ENCODE measurements at regions not wholly inside any gene's neighbourhood (a gene's known extent, or its start where the extent isn't known, plus 50 kb on each side); places are given as distances from the start of the nearest gene placed in this dataset.
A peak's percentile ranks its signal among the peaks of the same experiment; 100 is the strongest.
"Not testable (repeated sequence)": the region's sequence is repeated elsewhere in the genome, so short reads cannot be mapped to it uniquely, and the experiment has no call there.

DNA sequence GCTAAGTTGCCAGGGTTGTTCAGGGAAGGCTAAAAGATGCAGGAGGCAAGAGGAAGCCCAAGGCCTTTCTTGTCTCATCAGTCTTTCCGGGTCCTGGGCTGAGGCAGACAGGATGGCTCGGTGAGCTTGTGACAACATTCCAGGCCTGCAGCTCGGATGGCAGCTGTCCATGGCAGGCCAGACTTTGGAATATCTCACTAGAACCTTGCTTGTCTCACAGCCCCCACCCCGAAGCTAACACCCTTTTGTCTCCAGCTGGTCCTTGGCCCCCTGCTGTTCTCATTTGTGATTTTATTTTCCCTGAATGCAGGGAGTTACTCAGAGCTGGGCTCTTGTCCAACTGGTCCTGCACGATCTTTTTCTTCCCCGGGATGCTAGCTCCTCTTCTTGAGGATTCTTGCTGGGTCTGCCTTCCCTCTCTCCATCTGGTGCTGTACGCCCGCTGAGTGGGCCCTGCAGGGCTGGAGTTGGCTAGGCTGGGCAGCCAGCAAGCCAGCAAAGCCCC is 477.2 kb upstream of the CAMK1G start:
- no peaks in the 10 kb centered on the region for H3K9me3 ChIP-seq (replicated peaks)
- H3K27ac ChIP-seq, result peak overlapping the region; percentile 87
- H3K4me3 ChIP-seq, result no peak overlapping the region; the same call in 1 of the 2 replicates
- peaks cover 45% of the 10 kb centered on the region for H3K4me1 ChIP-seq
- H3K27me3 ChIP-seq, result no peaks in the 10 kb centered on the region
- no peaks in the 10 kb centered on the region for H3K36me3 ChIP-seq
- peak; percentile 94 to 96 for DNase-seq

DNA sequence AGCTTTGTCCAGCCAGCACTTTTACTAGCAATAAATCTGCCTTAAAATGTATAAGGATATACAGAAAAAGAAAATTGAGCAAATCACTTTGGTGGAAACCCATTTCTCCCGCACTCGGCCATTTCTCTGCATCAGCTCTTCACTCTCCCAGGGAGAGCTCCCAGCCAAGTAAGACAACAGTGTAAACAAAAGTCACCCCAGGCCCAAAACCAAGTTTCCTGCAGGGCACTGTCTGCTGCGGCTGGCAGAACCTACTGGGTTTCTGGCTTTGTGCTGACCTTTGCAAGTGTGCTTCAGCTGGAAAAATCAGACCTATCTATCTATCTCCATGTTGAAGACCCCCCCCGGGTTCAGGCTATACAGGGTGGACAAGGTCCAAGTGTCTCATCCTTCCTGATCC is 476.7 kb upstream of the CAMK1G start:
- H3K4me1 ChIP-seq, result peaks cover 45% of the 10 kb centered on the region
- no peak for DNase-seq
- no peaks in the 10 kb centered on the region for H3K36me3 ChIP-seq
- H3K27ac ChIP-seq, result peak overlapping the region; percentile 87
- no peaks in the 10 kb centered on the region for H3K9me3 ChIP-seq (replicated peaks)
- no peaks in the 10 kb centered on the region for H3K27me3 ChIP-seq
- no peak overlapping the region for H3K4me3 ChIP-seq

- Histone ChIP-seq H3K4me3 (no peak overlapping the region), H3K27ac (no peak overlapping the region), H3K9me3 (replicated peaks) (no peaks in the 10 kb centered on the region), H3K27me3 (no peaks in the 10 kb centered on the region), H3K36me3 (no peaks in the 10 kb centered on the region), H3K4me1 (peaks cover 45% of the 10 kb centered on the region)
- no peak for DNase-seq
Measured at GRCh38 chr1:209107535-209107934, 476.0 kb upstream of the CAMK1G start.

DNA sequence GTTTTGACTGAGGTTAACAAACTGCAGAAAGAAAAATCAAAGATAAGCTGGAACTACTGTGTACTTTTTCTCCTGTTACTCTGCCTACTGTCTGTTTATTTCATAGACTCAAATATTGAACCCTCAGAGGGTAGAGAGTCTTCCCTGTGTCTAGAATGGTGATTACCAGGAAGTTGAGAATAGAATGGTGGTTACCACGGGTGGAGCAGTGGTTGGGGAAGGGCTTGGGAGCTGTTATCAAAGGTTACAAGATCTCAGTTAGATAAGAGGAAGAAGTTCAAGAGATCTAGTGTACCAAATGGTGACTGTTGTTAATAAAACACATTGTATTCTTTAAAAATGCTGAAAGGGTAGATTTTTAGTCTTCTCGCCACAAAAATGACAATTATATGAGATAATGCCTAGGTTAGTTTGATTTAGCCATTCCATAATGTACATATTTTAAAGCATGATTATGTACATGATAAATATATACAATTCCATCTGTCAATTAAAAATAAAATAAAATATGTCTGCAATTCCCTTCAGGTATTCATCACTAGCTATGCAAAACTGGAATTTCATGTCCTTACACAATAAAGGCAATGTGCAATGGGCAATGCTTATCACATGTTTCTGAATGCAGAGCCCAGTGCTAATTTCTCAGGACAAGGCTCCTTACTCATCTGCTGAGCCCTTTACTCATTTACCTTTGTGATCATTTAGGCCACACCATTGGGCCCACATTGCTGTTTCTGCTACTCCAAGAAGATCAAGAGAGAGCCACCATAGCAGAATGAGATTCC is 474.3 kb upstream of the CAMK1G start:
- H3K4me3 ChIP-seq, result no peak overlapping the region
- no peaks in the 10 kb centered on the region for H3K27me3 ChIP-seq

GRCh38 chr1:209113521-209113920 is 470.0 kb upstream of the CAMK1G start:
- H3K27ac ChIP-seq, result peak overlapping the region; percentile 59
- peaks cover 17% of the 10 kb centered on the region for H3K4me1 ChIP-seq
- DNase-seq, result peak; percentile 43 to 46
- H3K4me3 ChIP-seq, result no peak overlapping the region
- no peaks in the 10 kb centered on the region for H3K36me3 ChIP-seq
- H3K27me3 ChIP-seq, result no peaks in the 10 kb centered on the region
- H3K9me3 ChIP-seq (replicated peaks), result no peaks in the 10 kb centered on the region; the same call in 1 of the 2 replicates

More for the DNA sequence above, 474.3 kb upstream of the CAMK1G start:
- peaks cover 45% of the 10 kb centered on the region for H3K4me1 ChIP-seq
- no peak for DNase-seq
- H3K9me3 ChIP-seq (replicated peaks), result no peaks in the 10 kb centered on the region
- H3K27ac ChIP-seq, result no peak overlapping the region
- H3K36me3 ChIP-seq, result no peaks in the 10 kb centered on the region

- Histone ChIP-seq H3K4me1 (peaks cover 19% of the 10 kb centered on the region), H3K9me3 (replicated peaks) (no peaks in the 10 kb centered on the region; the same call in 1 of the 2 replicates), H3K27ac (no peak overlapping the region), H3K4me3 (no peak overlapping the region), H3K27me3 (no peaks in the 10 kb centered on the region), H3K36me3 (no peaks in the 10 kb centered on the region)
- no peak for DNase-seq
Measured at GRCh38 chr1:209116705-209117104, 466.8 kb upstream of the CAMK1G start.

DNA sequence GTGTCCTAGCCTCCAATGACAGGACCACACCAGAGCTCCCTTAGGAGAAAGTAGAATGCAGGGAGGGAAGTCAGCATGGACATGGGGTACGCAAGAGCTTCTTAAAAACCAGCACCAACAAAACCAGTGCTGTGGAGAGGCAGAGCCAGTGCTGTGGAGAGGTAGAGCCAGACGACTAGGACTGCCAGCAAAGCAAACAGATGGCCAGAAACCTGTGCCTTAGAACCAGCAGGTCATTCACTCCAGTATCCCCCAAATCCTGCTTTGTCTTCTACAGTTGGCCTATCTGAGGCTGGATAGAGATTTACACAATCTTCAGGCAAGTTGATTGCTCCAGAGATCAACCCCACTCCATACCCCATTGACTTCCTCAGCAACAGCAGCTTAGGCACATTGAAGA is 459.9 kb upstream of the CAMK1G start:
- no peaks in the 10 kb centered on the region for H3K27me3 ChIP-seq
- no peak for DNase-seq
- peaks cover 4% of the 10 kb centered on the region; the same call in 1 of the 2 replicates for H3K9me3 ChIP-seq (replicated peaks)
- no peak overlapping the region for H3K4me3 ChIP-seq
- peaks cover 12% of the 10 kb centered on the region; the same call in 1 of the 2 replicates for H3K4me1 ChIP-seq
- H3K36me3 ChIP-seq, result no peaks in the 10 kb centered on the region
- H3K27ac ChIP-seq, result no peak overlapping the region

- Histone ChIP-seq H3K9me3 (replicated peaks) (peaks cover 10% of the 10 kb centered on the region), H3K4me1 (peaks cover 25% of the 10 kb centered on the region)
- H3K27ac ChIP-seq, DNase-seq, H3K27me3 ChIP-seq, H3K36me3 ChIP-seq, H3K4me3 ChIP-seq: not testable (repeated sequence)
Measured at GRCh38 chr1:209129091-209129490, 454.4 kb upstream of the CAMK1G start.

GRCh38 chr1:209130886-209131285 is 452.6 kb upstream of the CAMK1G start:
- H3K4me3 ChIP-seq, result no peak overlapping the region
- DNase-seq, result no peak
- peaks cover 10% of the 10 kb centered on the region for H3K9me3 ChIP-seq (replicated peaks)
- no peaks in the 10 kb centered on the region for H3K36me3 ChIP-seq
- H3K27me3 ChIP-seq, result no peaks in the 10 kb centered on the region
- H3K4me1 ChIP-seq, result peaks cover 28% of the 10 kb centered on the region
- no peak overlapping the region for H3K27ac ChIP-seq

DNA sequence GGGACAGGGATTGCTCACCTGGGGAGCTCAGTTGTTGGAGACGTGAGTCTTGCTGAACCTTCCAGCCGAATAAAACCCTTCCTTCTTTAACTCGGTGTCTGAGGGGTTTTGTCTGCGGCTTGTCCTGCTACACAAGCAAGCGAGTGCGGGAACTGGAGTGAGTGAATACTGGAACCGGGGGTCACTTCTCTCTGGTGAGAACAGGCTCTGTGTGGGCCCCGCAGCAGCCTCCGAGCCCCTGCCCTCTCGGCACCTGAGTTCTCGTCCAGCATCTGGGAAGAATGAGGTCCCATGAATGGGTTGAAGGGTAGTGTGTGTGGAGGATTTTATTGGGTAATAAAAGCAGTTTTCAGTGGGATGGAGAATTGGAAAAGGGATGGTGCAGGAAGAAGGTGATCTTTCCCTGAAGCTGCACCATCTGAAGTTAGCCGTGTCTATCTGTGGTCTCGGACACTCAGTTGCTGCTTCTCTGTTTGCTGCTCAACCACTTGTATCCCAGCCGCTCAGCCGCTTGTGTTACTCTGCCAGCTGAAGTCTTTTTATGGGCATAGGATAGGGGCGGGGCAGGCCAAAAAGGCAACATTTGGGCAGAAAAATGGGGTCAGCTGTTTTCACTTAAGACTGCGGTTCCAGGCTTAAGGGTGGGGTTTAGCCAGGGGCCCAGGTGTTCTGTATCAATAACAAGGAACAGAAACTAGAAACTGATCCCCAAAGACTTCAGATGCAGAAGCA is 450.6 kb upstream of the CAMK1G start:
- Histone ChIP-seq H3K36me3 (no peaks in the 10 kb centered on the region), H3K9me3 (replicated peaks) (peaks cover 10% of the 10 kb centered on the region), H3K27me3 (no peaks in the 10 kb centered on the region), H3K27ac (no peak overlapping the region), H3K4me3 (no peak overlapping the region), H3K4me1 (peaks cover 28% of the 10 kb centered on the region)
- DNase-seq, result peak; percentile 82 to 86

- Histone ChIP-seq H3K4me1 (peaks cover 28% of the 10 kb centered on the region), H3K27ac (no peak overlapping the region), H3K4me3 (no peak overlapping the region), H3K9me3 (replicated peaks) (peaks cover 6% of the 10 kb centered on the region), H3K27me3 (no peaks in the 10 kb centered on the region), H3K36me3 (no peaks in the 10 kb centered on the region)
- peak in 1 of 2 experiments; percentile 27 for DNase-seq
Measured at GRCh38 chr1:209134001-209134400, 449.5 kb upstream of the CAMK1G start.

DNA sequence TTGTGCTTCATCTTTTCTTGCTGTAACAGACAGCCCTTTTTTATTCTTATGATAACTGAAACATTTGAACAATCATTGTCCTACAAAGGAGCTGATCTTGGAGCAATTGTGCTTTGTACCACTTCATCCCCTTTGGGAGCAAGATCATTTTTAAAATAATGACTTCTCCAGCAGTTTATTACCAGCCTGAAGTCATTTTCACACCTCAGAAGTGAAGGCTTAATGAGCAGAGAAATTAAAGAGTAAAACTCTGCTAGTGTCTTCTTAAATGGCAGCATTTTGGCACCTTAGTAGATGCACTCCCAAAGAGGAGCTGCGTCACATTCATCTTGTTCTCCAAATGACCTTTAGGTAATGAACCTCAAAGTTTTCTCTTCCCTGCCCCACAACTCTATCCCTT is 439.6 kb upstream of the CAMK1G start:
- Histone ChIP-seq H3K36me3 (no peaks in the 10 kb centered on the region), H3K27ac (no peak overlapping the region), H3K9me3 (replicated peaks) (no peaks in the 10 kb centered on the region; the same call in 1 of the 2 replicates), H3K4me1 (no peaks in the 10 kb centered on the region), H3K4me3 (no peak overlapping the region), H3K27me3 (no peaks in the 10 kb centered on the region)
- no peak for DNase-seq

DNA sequence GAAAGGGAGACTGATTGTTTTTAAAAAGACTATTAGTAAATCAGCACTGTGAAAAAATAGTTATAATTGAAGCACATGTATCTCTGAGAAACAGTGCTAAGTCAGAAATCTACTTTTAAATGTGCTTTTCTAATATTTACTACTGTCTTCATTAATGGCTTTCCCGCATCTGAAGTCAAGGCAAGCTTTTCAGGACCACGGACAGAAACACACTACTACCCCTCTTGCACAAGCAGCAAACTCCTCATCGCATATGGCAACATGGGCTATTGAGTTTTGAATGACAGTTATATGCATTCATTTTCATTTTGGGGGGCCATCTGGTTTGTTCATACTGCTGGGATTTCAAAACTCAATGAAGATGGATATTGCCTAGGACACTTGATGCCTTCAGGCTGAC is 433.4 kb upstream of the CAMK1G start:
- H3K27ac ChIP-seq, result no peak overlapping the region
- H3K36me3 ChIP-seq, result no peaks in the 10 kb centered on the region
- no peaks in the 10 kb centered on the region for H3K27me3 ChIP-seq
- H3K4me3 ChIP-seq, result no peak overlapping the region
- DNase-seq, result peak; percentile 76 to 89
- peaks cover 13% of the 10 kb centered on the region for H3K4me1 ChIP-seq
- no peaks in the 10 kb centered on the region for H3K9me3 ChIP-seq (replicated peaks)

DNA sequence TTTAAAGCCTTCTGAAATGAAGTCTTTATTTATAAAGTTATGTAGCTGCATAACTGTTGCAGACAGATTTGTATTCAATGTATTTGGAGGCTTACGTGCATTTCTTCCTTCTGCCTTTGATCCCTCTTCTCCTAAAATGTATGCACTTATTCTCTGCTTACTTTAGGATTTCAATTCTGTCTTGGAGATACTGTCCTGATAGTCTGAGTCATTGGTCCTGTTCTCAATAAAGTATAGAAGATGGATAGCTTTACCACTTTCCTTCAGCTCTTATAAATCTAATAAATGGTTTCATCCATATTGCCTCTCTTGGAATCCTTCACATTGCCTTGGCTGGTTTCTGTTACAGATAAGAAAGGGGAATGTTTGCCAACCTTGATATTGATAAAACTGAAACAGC is 430.1 kb upstream of the CAMK1G start:
- H3K9me3 ChIP-seq (replicated peaks), result no peaks in the 10 kb centered on the region
- H3K4me1 ChIP-seq, result peaks cover 44% of the 10 kb centered on the region
- no peaks in the 10 kb centered on the region for H3K36me3 ChIP-seq
- DNase-seq, result no peak
- H3K27me3 ChIP-seq, result no peaks in the 10 kb centered on the region
- H3K27ac ChIP-seq, result no peak overlapping the region
- H3K4me3 ChIP-seq, result no peak overlapping the region

- peak; percentile 92 to 97 for DNase-seq
- H3K4me1 ChIP-seq, result peaks cover 59% of the 10 kb centered on the region
Measured at GRCh38 chr1:209154912-209155311, 428.6 kb upstream of the CAMK1G start.

More at GRCh38 chr1:209154912-209155311, 428.6 kb upstream of the CAMK1G start:
- peak overlapping the region; percentile 98 for H3K27ac ChIP-seq
- H3K36me3 ChIP-seq, result no peaks in the 10 kb centered on the region
- no peaks in the 10 kb centered on the region for H3K9me3 ChIP-seq (replicated peaks)
- H3K4me3 ChIP-seq, result no peak overlapping the region
- no peaks in the 10 kb centered on the region for H3K27me3 ChIP-seq

All from SJCRH30 (cell line).